Heart left ventricle (tissue), 13 donors: ENCODE measurements at regions not wholly inside any gene's neighbourhood (a gene's known extent, or its start where the extent isn't known, plus 50 kb on each side); places are given as distances from the start of the nearest gene placed in this dataset.

ENCODE experiments used
- CTCF ChIP-seq, 12 donors: fragments of 200-600 bp; sonication (generic) in 4 of 12; IDR thresholded peaks; one replicate each; pipeline versions ENCODE4 v1.5.0 to v1.8.0; 2018 to 2022; ENCODE audit warnings: antibody characterized with exemption in 12 of 12, mild to moderate bottlenecking in 5 of 12
- POLR2A ChIP-seq, 2 donors: fragments of 450-650 bp; IDR thresholded peaks; one replicate each; pipeline ENCODE4 v1.6.1; 2017; ENCODE audit warnings: antibody characterized with exemption in 2 of 2, mild to moderate bottlenecking in 2 of 2, moderate library complexity in 2 of 2
- donor health status: ischemic (EF 13 %, LVEDD 7.1; RV severe dilation, severe dysfunction).
- donor health status: DM: no; HTN: yes; CAD: no.
- donor health status: DM: no; HTN: no; CAD: no.
- donor health status: ischemic (EF 25% LVEDD 6.9; RV normal size, moderate dysfunction).
- donor health status: ischemic (EF 25% LVEDD 5.7; RV mildly dilated, moderate dysfunction).
- donor health status: ischemic (EF 35%, LVEDD 5.7; RV mildly dilated, moderate dysfunction).
- donor health status: nonischemic (EF 11% LVEDD 7.7; RV severe dilation, severe dysfunction).
- donor health status: DM: yes; HTN: yes; CAD: no.
- donor health status: PGD.
- donor health status: ischemic (EF 29% LVEDD 5.4; RV normal size, mild dysfunction).
- donor health status: nonischemic (EF 23%, LVEDD 6.1; RV moderate dilation, normal function).

DNA sequence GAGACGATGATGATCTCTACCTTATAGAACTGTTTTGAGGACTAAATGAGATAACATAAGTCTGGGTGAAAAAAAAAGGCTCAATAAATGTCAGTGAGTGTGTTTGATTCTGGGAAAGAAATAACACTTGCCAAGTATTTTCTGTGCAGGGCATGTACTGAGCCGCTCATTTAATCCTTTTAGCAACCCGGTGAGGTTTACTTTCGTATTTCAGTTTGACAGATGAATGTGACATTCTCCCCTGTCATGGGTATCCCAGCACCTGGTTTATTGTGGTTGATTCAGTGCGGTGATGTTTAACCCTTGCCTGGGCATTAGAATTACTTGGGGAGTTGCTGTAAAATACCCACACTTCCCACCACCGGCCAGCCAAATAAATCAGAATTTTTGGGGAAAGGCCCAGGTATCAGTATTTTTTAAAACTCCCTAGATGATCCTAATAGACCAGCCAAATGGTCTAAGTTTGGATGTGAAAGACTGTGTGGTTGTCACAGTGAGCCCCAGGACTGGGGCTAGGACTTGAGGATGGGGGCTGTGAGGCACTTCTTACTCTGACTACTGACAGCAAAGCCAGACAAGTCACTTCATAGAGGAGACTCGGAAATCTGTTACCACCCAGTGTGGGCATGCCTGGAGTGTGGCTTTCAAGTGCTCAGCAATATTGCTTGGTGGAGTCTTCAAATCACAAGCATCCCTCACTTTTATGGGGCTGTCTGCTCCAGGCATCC is 100.2 kb upstream of the KCNG1 start:
- no peak for TF ChIP-seq CTCF (IDR thresholded peaks at IDR 0.05)
- no peak for TF ChIP-seq POLR2A (IDR thresholded peaks at IDR 0.05)
